Femur (tissue), 1 donor: ENCODE measurements at regions not wholly inside any gene's neighbourhood (a gene's known extent, or its start where the extent isn't known, plus 50 kb on each side); places are given as distances from the start of the nearest gene placed in this dataset.
"Not testable (repeated sequence)": the region's sequence is repeated elsewhere in the genome, so short reads cannot be mapped to it uniquely, and the experiment has no call there.

Source experiments
- DNase-seq: peaks from one replicate; pipeline ENCODE4 v3.0.0-alpha.2; 2017

GRCh38 chr7:41420421-41420820, 282.5 kb downstream of the INHBA start:
- no peak for DNase-seq

- DNase-seq, result no peak
Measured at GRCh38 chr7:41418337-41418736, 284.6 kb downstream of the INHBA start.

- no peak for DNase-seq
Measured at GRCh38 chr7:41416208-41416595, 286.7 kb downstream of the INHBA start.

GRCh38 chr7:41415471-41416207, 287.3 kb downstream of the INHBA start:
- DNase-seq, result no peak

GRCh38 chr7:41415051-41415450, 287.8 kb downstream of the INHBA start:
- DNase-seq, result no peak

- no peak for DNase-seq
Measured at GRCh38 chr7:41404375-41405074, 298.4 kb downstream of the INHBA start.

GRCh38 chr7:41403291-41403690, 299.6 kb downstream of the INHBA start:
- DNase-seq, result no peak

GRCh38 chr7:41401833-41402232, 301.1 kb downstream of the INHBA start:
- DNase-seq, result no peak

GRCh38 chr7:41399171-41399570, 303.7 kb downstream of the INHBA start:
- no peak for DNase-seq

GRCh38 chr7:41391818-41392217, 311.1 kb downstream of the INHBA start:
- DNase-seq, result no peak

- not testable (repeated sequence) for DNase-seq
Measured at GRCh38 chr7:41388933-41389332, 314.0 kb downstream of the INHBA start.

- no peak for DNase-seq
Measured at GRCh38 chr7:41385996-41386395, 316.9 kb downstream of the INHBA start.

- DNase-seq, result no peak
Measured at GRCh38 chr7:41384418-41384817, 318.5 kb downstream of the INHBA start.

GRCh38 chr7:41383596-41383995, 319.3 kb downstream of the INHBA start:
- DNase-seq, result no peak

- DNase-seq, result no peak
Measured at GRCh38 chr7:41378156-41378555, 324.7 kb downstream of the INHBA start.

- no peak for DNase-seq
Measured at GRCh38 chr7:41375582-41375981, 327.3 kb downstream of the INHBA start.

- no peak for DNase-seq
Measured at GRCh38 chr7:41374150-41374848, 328.6 kb downstream of the INHBA start.

- no peak for DNase-seq
Measured at GRCh38 chr7:41367967-41368882, 334.7 kb downstream of the INHBA start.

- no peak for DNase-seq
Measured at GRCh38 chr7:41351091-41351490, 351.8 kb downstream of the INHBA start.

- DNase-seq, result no peak
Measured at GRCh38 chr7:41346878-41347277, 356.0 kb downstream of the INHBA start.

- no peak for DNase-seq
Measured at GRCh38 chr7:41339913-41340676, 362.8 kb downstream of the INHBA start.

- DNase-seq, result no peak
Measured at GRCh38 chr7:41336981-41337380, 365.9 kb downstream of the INHBA start.
